Osteoblast (primary cell): ENCODE measurements at regions not wholly inside any gene's neighbourhood (a gene's known extent, or its start where the extent isn't known, plus 50 kb on each side); places are given as distances from the start of the nearest gene placed in this dataset.

ENCODE experiments used
- DNase-seq: peaks from one replicate; pipeline ENCODE4 v3.0.0; 2011; ENCODE audit warnings: low spot score, mixed read lengths; ENCODE audit not compliant: insufficient read length; ENCODE audit errors: missing footprints
- H2AFZ ChIP-seq: 2 replicates; pipeline ENCODE4 v1.6.0; 2011; ENCODE audit warnings: mild to moderate bottlenecking, low read length
- H3K27ac ChIP-seq: 2 replicates; pipeline ENCODE4 v1.5.1; 2011; ENCODE audit warnings: mild to moderate bottlenecking, low read depth, low read length, moderate library complexity
- H3K27me3 ChIP-seq: 2 replicates; pipeline ENCODE4 v1.6.0; 2012; ENCODE audit warnings: mild to moderate bottlenecking, control low read depth, inconsistent platforms, low read length, moderate library complexity; ENCODE audit not compliant: insufficient read depth
- H3K36me3 ChIP-seq: 2 replicates; pipeline ENCODE4 v1.5.1; 2011; ENCODE audit warnings: mild to moderate bottlenecking, low read length, control low read depth, moderate library complexity; ENCODE audit not compliant: insufficient read depth
- H3K4me1 ChIP-seq: 2 replicates; pipeline ENCODE4 v1.5.1; 2011; ENCODE audit warnings: mild to moderate bottlenecking, low read length, control low read depth, moderate library complexity; ENCODE audit not compliant: insufficient read depth
- H3K4me2 ChIP-seq: 2 replicates; pipeline ENCODE4 v1.6.0; 2011; ENCODE audit warnings: mild to moderate bottlenecking, low read length; ENCODE audit not compliant: insufficient read depth
- H3K4me3 ChIP-seq: fragments of 200-600 bp; sonication (generic); 3 replicates; pipeline ENCODE4 v1.5.1; 2012; ENCODE audit warnings: mild to moderate bottlenecking, low read length, inconsistent platforms; ENCODE audit not compliant: insufficient read depth
- H3K79me2 ChIP-seq: 2 replicates; pipeline ENCODE4 v1.6.0; 2012; ENCODE audit warnings: mild to moderate bottlenecking, low read length, control low read depth, inconsistent platforms; ENCODE audit not compliant: insufficient read depth
- H3K9me3 ChIP-seq: 2 replicates; pipeline ENCODE4 v1.5.1; 2011; ENCODE audit warnings: low read depth, low read length, control low read depth
- H4K20me1 ChIP-seq: 2 replicates; pipeline ENCODE4 v1.6.0; 2012; ENCODE audit warnings: mild to moderate bottlenecking, low read length, control low read depth; ENCODE audit not compliant: insufficient read depth
- CTCF ChIP-seq: IDR thresholded peaks from 2 replicates; pipeline ENCODE4 v1.5.1; 2011; ENCODE audit warnings: mild to moderate bottlenecking, low read depth, low read length, moderate library complexity; ENCODE audit errors: extremely low read depth

- Histone ChIP-seq H3K4me2 (no peak overlapping the region), H3K27me3 (no peaks in the 10 kb centered on the region), H3K4me1 (peaks cover 19% of the 10 kb centered on the region), H3K36me3 (no peaks in the 10 kb centered on the region), H3K27ac (no peak overlapping the region), H3K4me3 (no peak overlapping the region), H3K9me3 (no peaks in the 10 kb centered on the region), H2AFZ (no peak overlapping the region), H4K20me1 (no peaks in the 10 kb centered on the region), H3K79me2 (no peaks in the 10 kb centered on the region)
- no peak for TF ChIP-seq CTCF
- peak; percentile 56 for DNase-seq
These were observed 76.4 kb downstream of the LSM3 start for GRCh38 chr3:14254812-14255702.

DNA sequence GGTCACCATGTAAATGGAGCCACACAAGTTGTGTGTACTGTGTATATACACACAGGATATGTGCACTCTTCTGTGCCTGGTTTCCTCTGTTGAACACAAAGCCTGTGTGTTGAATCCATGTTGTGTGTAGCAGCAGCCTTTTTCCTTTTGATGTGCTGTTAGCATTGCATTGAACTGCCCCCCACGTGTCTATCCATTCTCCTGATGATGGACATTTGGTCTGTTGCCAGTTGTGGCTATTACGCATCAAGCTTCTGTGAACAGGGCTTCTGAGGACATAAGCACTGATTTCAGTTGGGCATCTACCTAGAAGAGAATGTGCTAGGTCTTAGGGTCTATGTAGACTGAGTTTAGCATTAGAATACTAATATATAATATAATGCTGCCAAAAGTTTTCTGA, 77.4 kb downstream of the LSM3 start:
- Histone ChIP-seq H2AFZ (no peak overlapping the region), H3K4me3 (no peak overlapping the region), H3K4me2 (no peak overlapping the region), H4K20me1 (no peaks in the 10 kb centered on the region), H3K4me1 (peaks cover 17% of the 10 kb centered on the region), H3K27me3 (no peaks in the 10 kb centered on the region), H3K9me3 (no peaks in the 10 kb centered on the region), H3K36me3 (no peaks in the 10 kb centered on the region), H3K27ac (no peak overlapping the region), H3K79me2 (no peaks in the 10 kb centered on the region)
- no peak for TF ChIP-seq CTCF
- DNase-seq: peak; percentile 31

DNA sequence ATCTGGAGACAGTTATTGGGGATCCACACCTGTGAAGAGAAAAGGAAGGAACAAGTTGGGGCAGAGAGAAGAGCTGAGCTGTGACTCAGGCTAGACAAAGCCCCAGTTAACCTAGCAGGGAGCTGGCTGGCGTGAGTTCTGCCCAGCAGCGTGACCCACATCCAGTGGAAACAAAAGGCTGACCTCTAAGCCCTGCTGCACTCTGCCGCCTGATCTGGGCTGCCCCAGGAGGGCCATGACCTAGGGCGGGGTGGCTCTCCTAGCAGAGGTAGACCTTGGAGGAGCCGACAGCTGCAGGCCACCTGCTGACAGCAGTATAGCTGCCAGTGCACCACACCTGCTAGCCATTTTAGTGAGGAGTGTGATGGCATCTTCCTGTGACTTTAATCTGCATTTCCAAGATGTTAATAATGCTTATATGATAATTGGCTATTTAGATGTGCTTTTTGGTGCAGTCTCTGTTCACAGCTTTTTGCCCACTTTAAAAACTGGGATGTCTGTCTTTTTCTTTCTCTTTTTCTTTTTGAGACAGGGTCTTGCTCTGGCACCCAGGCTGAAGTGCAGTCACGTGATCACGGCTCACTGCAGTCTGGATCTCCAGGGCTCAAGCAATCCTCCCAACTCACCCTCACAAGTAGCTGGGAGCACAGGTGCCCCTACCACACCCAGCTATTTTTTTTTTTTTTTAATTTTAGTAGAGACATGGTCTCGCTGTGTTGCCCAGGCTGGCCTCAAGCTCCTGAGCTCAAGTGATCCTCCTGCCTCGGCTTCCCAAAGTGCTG, 78.1 kb downstream of the LSM3 start:
- Histone ChIP-seq H3K4me2 (no peak overlapping the region), H2AFZ (no peak overlapping the region), H3K79me2 (no peaks in the 10 kb centered on the region), H3K4me1 (peaks cover 20% of the 10 kb centered on the region), H3K4me3 (no peak overlapping the region), H3K9me3 (no peaks in the 10 kb centered on the region), H4K20me1 (no peaks in the 10 kb centered on the region), H3K27me3 (no peaks in the 10 kb centered on the region), H3K36me3 (no peaks in the 10 kb centered on the region), H3K27ac (no peak overlapping the region)
- DNase-seq: peak; percentile 37
- TF ChIP-seq CTCF: no peak
